ENCODE measurements at regions not wholly inside any gene's neighbourhood (a gene's known extent, or its start where the extent isn't known, plus 50 kb on each side); places are given as distances from the start of the nearest gene placed in this dataset.

DNA sequence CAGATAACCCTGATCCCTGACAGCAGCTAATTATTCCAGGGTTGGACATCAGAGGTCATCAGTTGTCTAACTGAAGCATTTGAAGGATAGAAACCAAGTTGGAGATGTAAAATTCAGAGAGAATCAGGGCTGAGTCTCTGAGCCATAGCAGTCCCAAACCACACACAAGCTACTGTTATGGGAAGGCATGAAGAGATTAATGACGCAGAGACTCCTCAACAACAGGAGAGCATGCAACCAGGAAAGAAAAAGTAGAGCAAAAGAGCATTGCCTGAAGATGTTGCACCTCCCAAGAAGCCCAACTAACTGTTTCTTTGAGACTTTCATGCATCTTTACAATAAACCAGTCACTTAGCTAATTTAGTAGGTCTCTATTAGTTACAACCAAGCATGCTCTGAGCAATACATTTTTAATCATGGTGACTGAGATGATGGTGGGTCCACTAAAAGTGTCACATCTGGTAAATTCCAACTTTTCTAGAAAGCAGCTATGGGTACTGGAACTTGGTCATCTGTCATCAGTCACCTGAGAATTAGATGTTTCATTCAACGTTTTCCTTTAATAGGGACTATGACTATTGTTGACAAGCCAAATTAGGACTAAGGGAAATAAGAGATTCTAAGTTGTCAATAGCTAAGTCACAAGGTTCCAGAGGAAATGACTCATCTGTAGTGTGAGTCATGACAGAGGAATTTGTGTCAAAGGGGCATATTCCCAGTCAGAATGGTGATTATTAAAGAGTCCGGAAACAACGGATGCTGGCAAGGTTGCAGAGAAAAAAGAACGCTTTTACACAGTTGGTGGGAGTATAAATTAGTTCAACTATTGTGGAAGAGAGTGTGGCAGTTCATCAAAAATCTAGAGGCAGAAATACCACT, 239.8 kb downstream of the CHD9NB start:
- H3K27me3 Mint-ChIP-seq, result peaks cover 5% of the 10 kb centered on the region
- peaks cover 5% of the 10 kb centered on the region for H3K4me1 Mint-ChIP-seq (ENCODE audit: low read depth)
- no peak overlapping the region for H3K4me3 Mint-ChIP-seq (ENCODE audit: low read depth)
- TF ChIP-seq, protein P1, sequence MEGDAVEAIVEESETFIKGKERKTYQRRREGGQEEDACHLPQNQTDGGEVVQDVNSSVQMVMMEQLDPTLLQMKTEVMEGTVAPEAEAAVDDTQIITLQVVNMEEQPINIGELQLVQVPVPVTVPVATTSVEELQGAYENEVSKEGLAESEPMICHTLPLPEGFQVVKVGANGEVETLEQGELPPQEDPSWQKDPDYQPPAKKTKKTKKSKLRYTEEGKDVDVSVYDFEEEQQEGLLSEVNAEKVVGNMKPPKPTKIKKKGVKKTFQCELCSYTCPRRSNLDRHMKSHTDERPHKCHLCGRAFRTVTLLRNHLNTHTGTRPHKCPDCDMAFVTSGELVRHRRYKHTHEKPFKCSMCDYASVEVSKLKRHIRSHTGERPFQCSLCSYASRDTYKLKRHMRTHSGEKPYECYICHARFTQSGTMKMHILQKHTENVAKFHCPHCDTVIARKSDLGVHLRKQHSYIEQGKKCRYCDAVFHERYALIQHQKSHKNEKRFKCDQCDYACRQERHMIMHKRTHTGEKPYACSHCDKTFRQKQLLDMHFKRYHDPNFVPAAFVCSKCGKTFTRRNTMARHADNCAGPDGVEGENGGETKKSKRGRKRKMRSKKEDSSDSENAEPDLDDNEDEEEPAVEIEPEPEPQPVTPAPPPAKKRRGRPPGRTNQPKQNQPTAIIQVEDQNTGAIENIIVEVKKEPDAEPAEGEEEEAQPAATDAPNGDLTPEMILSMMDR (IDR thresholded peaks at IDR 0.05; ENCODE audit: unreplicated experiment), result no peak
- H3K36me3 Mint-ChIP-seq (ENCODE audit: insufficient read depth), result no peaks in the 10 kb centered on the region
- H3K9me3 Mint-ChIP-seq (ENCODE audit: low read depth), result peaks cover 6% of the 10 kb centered on the region
- H3K27ac Mint-ChIP-seq, result no peak overlapping the region
- no peak for DNase-seq (ENCODE audit: low spot score, unreplicated experiment)

DNA sequence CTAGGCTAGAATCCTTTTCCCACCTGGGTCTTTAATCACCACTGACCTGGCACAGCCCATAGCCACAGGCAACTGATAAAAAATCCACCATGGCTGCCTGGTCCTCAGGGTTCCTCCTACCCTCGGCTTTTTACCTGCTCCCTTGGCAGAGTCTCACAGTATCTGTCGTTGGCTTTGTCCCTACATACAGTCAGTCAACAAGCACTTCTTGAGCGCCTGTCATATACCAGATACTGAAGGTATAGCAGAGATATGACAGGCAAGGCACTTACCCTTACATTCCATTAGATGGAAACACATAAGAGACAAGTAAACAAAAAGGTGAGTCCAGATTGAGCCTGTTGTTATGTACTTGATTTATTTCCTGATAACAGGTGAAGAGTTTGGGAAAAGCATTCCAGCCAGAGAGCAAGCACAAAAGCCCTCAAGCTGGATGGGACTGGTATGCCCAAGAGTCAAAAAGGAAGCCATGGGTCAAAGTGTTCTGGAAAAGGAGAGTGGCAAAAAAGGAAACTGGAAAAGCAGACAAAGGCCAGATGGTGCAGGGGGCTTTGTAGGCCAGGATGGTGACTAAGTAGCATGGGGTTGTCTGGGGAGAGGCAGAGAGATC, 247.0 kb downstream of the CHD9NB start:
- DNase-seq (ENCODE audit: low spot score, unreplicated experiment), result no peak
- peaks cover 3% of the 10 kb centered on the region for H3K27me3 Mint-ChIP-seq
- H3K9me3 Mint-ChIP-seq (ENCODE audit: low read depth), result no peaks in the 10 kb centered on the region
- H3K27ac Mint-ChIP-seq, result no peak overlapping the region
- H3K36me3 Mint-ChIP-seq (ENCODE audit: insufficient read depth), result no peaks in the 10 kb centered on the region
- H3K4me3 Mint-ChIP-seq (ENCODE audit: low read depth), result no peak overlapping the region
- peaks cover 1% of the 10 kb centered on the region for H3K4me1 Mint-ChIP-seq (ENCODE audit: low read depth)
- TF ChIP-seq, protein P1 (IDR thresholded peaks at IDR 0.05; ENCODE audit: unreplicated experiment), result no peak

DNA sequence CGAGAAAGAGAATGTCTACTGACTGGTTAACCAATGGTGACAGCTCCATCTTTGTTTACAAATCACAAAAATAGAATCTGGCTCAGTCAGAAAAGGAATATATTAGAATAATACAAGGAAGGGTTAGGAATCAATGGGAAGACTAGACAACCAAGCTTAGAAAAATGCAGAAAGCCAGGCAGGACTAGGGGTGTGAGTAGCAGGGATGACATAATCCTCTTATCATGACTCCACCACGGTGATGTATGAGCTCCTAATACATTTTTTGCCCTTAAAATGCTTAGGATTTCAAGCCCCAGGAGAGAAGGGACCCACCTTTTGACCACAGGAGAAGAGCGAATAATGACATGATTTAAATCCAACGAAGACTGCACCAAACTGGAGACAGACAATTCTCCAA, 252.3 kb downstream of the CHD9NB start:
- TF ChIP-seq, protein P1 (IDR thresholded peaks at IDR 0.05; ENCODE audit: unreplicated experiment), result no peak

DNA sequence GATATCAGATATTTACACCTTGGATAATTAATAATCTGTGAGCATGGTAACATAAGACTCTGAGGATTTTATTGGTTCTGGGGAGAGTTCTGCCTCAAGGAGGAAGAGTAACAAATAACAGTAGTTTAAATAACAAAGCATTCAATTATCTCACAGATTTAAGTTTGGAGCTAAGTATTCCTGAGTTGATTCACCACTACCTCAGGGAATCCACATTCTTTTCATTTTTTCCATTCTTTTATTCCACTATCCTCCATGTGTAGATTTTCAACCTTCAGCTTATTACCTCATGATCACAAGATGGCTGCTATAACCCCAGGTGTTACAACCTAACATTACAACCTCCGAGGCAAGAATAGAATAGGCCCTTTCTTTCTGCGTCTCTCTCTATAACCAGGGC, 252.2 kb upstream of the TOX3 start:
- H3K36me3 Mint-ChIP-seq (ENCODE audit: insufficient read depth), result no peaks in the 10 kb centered on the region
- H3K9me3 Mint-ChIP-seq (ENCODE audit: low read depth), result peaks cover 10% of the 10 kb centered on the region
- no peaks in the 10 kb centered on the region for H3K27me3 Mint-ChIP-seq
- TF ChIP-seq, protein P1 (IDR thresholded peaks at IDR 0.05; ENCODE audit: unreplicated experiment), result no peak
- no peak overlapping the region for H3K27ac Mint-ChIP-seq
- no peak overlapping the region for H3K4me3 Mint-ChIP-seq (ENCODE audit: low read depth)
- H3K4me1 Mint-ChIP-seq (ENCODE audit: low read depth), result no peaks in the 10 kb centered on the region
- DNase-seq (ENCODE audit: low spot score, unreplicated experiment), result no peak

More for the DNA sequence above, 252.3 kb downstream of the CHD9NB start:
- no peaks in the 10 kb centered on the region for H3K4me1 Mint-ChIP-seq (ENCODE audit: low read depth)
- H3K4me3 Mint-ChIP-seq (ENCODE audit: low read depth), result no peak overlapping the region
- no peaks in the 10 kb centered on the region for H3K27me3 Mint-ChIP-seq
- peaks cover 3% of the 10 kb centered on the region for H3K9me3 Mint-ChIP-seq (ENCODE audit: low read depth)
- no peaks in the 10 kb centered on the region for H3K36me3 Mint-ChIP-seq (ENCODE audit: insufficient read depth)
- no peak overlapping the region for H3K27ac Mint-ChIP-seq
- no peak for DNase-seq (ENCODE audit: low spot score, unreplicated experiment)

DNA sequence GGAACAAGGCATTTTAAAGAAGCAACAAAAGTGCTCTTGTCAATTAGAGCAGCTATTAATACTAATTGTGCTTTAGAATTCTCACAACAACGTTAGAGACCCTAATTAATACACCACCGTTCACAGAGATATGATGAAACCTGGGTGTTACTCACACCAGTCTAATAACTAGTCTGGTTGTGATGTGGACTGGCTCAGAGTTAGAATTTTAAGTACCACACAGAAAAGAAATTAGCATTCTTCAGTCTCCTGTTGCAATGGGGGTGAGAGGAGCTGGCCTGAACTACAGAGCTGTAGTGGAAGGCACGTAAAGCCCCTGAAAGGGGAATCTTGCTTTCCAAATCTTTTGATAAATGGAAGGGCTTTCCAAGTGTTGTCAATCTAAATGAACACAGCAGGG, 240.8 kb upstream of the TOX3 start:
- TF ChIP-seq, protein P1 (IDR thresholded peaks at IDR 0.05; ENCODE audit: unreplicated experiment), result no peak
- no peaks in the 10 kb centered on the region for H3K36me3 Mint-ChIP-seq (ENCODE audit: insufficient read depth)
- H3K27me3 Mint-ChIP-seq, result peaks cover 9% of the 10 kb centered on the region
- H3K27ac Mint-ChIP-seq, result no peak overlapping the region
- DNase-seq (ENCODE audit: low spot score, unreplicated experiment), result no peak
- no peaks in the 10 kb centered on the region for H3K9me3 Mint-ChIP-seq (ENCODE audit: low read depth)
- H3K4me1 Mint-ChIP-seq (ENCODE audit: low read depth), result peaks cover 2% of the 10 kb centered on the region
- no peak overlapping the region for H3K4me3 Mint-ChIP-seq (ENCODE audit: low read depth)

Measured in progenitor cell of endocrine pancreas (in vitro differentiated cells).